ENCODE measurements at regions not wholly inside any gene's neighbourhood (a gene's known extent, or its start where the extent isn't known, plus 50 kb on each side); places are given as distances from the start of the nearest gene placed in this dataset.

DNA sequence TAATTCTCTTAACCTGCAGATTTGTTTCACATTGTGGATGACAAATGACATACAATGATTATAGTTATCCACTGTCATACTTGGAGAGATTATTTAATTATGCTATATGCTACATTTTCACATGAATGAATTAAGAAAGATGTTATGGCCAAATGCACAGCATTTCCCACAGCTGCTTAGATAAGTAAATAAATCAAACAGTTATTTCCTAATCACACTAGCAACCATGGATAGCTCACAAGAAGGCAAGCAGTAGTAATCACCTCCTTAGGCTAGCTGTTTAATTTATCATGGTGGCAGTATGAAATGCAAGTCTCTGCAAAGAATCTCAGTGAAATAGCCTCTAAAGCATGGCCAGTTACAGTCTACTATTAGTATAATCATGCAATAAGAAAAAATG is 1581.5 kb downstream of the NCAM2 start:
- DNase-seq (ENCODE audit: low read depth, low spot score) (no peak), ATAC-seq (no peak)
- Histone ChIP-seq H3K4me1 (ENCODE audit: control insufficient read depth, insufficient read depth, low read length) (no peaks in the 10 kb centered on the region), H3K27ac (ENCODE audit: low read length) (no peak overlapping the region), H3K9me3 (ENCODE audit: control insufficient read depth, insufficient read depth, low read depth, low read length) (no peaks in the 10 kb centered on the region), H3K27me3 (ENCODE audit: control insufficient read depth, insufficient read depth, low read length) (no peaks in the 10 kb centered on the region), H3K4me3 (ENCODE audit: low read depth in 2 of 2, low read length in 2 of 2) (no peak overlapping the region), H3K36me3 (ENCODE audit: control insufficient read depth, insufficient read depth, low read length) (no peaks in the 10 kb centered on the region)
- TF ChIP-seq, protein P1, sequence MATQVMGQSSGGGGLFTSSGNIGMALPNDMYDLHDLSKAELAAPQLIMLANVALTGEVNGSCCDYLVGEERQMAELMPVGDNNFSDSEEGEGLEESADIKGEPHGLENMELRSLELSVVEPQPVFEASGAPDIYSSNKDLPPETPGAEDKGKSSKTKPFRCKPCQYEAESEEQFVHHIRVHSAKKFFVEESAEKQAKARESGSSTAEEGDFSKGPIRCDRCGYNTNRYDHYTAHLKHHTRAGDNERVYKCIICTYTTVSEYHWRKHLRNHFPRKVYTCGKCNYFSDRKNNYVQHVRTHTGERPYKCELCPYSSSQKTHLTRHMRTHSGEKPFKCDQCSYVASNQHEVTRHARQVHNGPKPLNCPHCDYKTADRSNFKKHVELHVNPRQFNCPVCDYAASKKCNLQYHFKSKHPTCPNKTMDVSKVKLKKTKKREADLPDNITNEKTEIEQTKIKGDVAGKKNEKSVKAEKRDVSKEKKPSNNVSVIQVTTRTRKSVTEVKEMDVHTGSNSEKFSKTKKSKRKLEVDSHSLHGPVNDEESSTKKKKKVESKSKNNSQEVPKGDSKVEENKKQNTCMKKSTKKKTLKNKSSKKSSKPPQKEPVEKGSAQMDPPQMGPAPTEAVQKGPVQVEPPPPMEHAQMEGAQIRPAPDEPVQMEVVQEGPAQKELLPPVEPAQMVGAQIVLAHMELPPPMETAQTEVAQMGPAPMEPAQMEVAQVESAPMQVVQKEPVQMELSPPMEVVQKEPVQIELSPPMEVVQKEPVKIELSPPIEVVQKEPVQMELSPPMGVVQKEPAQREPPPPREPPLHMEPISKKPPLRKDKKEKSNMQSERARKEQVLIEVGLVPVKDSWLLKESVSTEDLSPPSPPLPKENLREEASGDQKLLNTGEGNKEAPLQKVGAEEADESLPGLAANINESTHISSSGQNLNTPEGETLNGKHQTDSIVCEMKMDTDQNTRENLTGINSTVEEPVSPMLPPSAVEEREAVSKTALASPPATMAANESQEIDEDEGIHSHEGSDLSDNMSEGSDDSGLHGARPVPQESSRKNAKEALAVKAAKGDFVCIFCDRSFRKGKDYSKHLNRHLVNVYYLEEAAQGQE (IDR thresholded peaks at IDR 0.05; ENCODE audit: insufficient read depth in 1 of 2, low read depth in 2 of 2, low read length in 1 of 2), result no peak
- TF ChIP-seq SIN3A (IDR thresholded peaks at IDR 0.05; ENCODE audit: borderline replicate concordance, insufficient read depth, low read depth, low read length), result no peak
- TF ChIP-seq, protein P2, sequence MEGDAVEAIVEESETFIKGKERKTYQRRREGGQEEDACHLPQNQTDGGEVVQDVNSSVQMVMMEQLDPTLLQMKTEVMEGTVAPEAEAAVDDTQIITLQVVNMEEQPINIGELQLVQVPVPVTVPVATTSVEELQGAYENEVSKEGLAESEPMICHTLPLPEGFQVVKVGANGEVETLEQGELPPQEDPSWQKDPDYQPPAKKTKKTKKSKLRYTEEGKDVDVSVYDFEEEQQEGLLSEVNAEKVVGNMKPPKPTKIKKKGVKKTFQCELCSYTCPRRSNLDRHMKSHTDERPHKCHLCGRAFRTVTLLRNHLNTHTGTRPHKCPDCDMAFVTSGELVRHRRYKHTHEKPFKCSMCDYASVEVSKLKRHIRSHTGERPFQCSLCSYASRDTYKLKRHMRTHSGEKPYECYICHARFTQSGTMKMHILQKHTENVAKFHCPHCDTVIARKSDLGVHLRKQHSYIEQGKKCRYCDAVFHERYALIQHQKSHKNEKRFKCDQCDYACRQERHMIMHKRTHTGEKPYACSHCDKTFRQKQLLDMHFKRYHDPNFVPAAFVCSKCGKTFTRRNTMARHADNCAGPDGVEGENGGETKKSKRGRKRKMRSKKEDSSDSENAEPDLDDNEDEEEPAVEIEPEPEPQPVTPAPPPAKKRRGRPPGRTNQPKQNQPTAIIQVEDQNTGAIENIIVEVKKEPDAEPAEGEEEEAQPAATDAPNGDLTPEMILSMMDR (IDR thresholded peaks at IDR 0.05), result no peak
- TF ChIP-seq POLR2AphosphoS5 (IDR thresholded peaks at IDR 0.05; ENCODE audit: low read depth, low read length), result no peak
- TF ChIP-seq TCF7L2 (IDR thresholded peaks at IDR 0.05; ENCODE audit: low read depth, low read length), result no peak
- in situ Hi-C loops (cut with HindIII; ENCODE audit: low pct_unique_long_range_greater_than_20kb, low sequenced_read_pairs), result no loop called here
- CTCF ChIA-PET, result no interaction called here
- POLR2A ChIA-PET, result no interaction called here
- BruUV-seq (replicated peaks), result no TSS peak
- intact Hi-C loops (cut with micrococcal nuclease; ENCODE audit: unreplicated experiment), result no loop called here

DNA sequence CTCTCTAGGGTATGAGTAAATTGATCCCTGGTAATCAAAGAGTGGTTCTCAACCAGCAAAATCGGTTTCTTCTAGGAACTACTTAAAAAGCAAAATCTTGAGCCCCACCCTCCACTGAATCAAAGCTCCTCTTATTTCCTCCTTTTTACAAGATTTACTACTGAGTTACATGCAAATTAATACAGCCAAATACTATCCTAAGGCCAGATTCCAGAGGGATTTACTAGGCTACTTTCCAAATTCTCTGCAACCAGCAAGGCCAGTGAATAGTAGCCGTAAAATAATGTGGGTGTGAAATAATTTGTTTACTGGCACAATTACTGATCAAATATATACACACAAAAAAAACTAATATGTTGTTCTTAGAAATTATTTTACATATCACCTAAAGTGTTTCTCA is 1583.8 kb downstream of the NCAM2 start:
- BruUV-seq (replicated peaks), result no TSS peak
- H3K9me3 ChIP-seq (ENCODE audit: control insufficient read depth, insufficient read depth, low read depth, low read length), result no peaks in the 10 kb centered on the region
- intact Hi-C loops (cut with micrococcal nuclease; ENCODE audit: unreplicated experiment), result no loop called here
- no peaks in the 10 kb centered on the region for H3K36me3 ChIP-seq (ENCODE audit: control insufficient read depth, insufficient read depth, low read length)
- in situ Hi-C loops (cut with HindIII; ENCODE audit: low pct_unique_long_range_greater_than_20kb, low sequenced_read_pairs), result no loop called here
- POLR2A ChIA-PET, result no interaction called here
- CTCF ChIA-PET, result no interaction called here
- TF ChIP-seq TCF7L2 (IDR thresholded peaks at IDR 0.05; ENCODE audit: low read depth, low read length) (no peak), SIN3A (IDR thresholded peaks at IDR 0.05; ENCODE audit: borderline replicate concordance, insufficient read depth, low read depth, low read length) (no peak)
- no peak for ATAC-seq
- H3K27ac ChIP-seq (ENCODE audit: low read length), result no peak overlapping the region
- no peak overlapping the region for H3K4me3 ChIP-seq (ENCODE audit: low read depth in 2 of 2, low read length in 2 of 2)
- no peak for DNase-seq (ENCODE audit: low read depth, low spot score)
- H3K27me3 ChIP-seq (ENCODE audit: control insufficient read depth, insufficient read depth, low read length), result no peaks in the 10 kb centered on the region
- no peaks in the 10 kb centered on the region for H3K4me1 ChIP-seq (ENCODE audit: control insufficient read depth, insufficient read depth, low read length)

DNA sequence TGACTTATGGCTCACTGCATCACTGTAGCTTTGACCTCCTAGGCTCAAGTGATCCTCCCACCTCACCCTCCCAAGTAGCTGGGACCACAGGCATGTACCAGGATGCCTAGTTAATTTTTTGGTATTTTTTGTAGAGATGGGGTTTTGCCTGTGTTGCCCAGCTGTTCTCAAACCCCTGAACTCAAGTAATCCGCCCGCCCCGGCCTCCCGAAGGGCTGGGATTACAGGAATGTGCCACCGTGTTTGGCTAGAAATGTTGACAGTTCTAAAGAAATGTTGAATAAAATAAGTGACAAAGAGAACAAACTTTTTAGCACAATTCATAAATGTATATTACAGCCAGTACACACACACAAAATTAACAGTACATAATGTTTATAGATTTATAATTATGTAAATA is 1586.1 kb downstream of the NCAM2 start:
- Histone ChIP-seq H3K4me1 (ENCODE audit: control insufficient read depth, insufficient read depth, low read length) (no peaks in the 10 kb centered on the region), H3K36me3 (ENCODE audit: control insufficient read depth, insufficient read depth, low read length) (no peaks in the 10 kb centered on the region), H3K27me3 (ENCODE audit: control insufficient read depth, insufficient read depth, low read length) (no peaks in the 10 kb centered on the region), H3K4me3 (ENCODE audit: low read depth in 2 of 2, low read length in 2 of 2) (no peak overlapping the region), H3K9me3 (ENCODE audit: control insufficient read depth, insufficient read depth, low read depth, low read length) (no peaks in the 10 kb centered on the region), H3K27ac (ENCODE audit: low read length) (no peak overlapping the region)
- intact Hi-C loops (cut with micrococcal nuclease; ENCODE audit: unreplicated experiment) (no loop called here), in situ Hi-C loops (cut with HindIII; ENCODE audit: low pct_unique_long_range_greater_than_20kb, low sequenced_read_pairs) (no loop called here)
- ChIA-PET POLR2A (no interaction called here), CTCF (no interaction called here)
- no peak for DNase-seq (ENCODE audit: low read depth, low spot score)
- TF ChIP-seq TCF7L2 (IDR thresholded peaks at IDR 0.05; ENCODE audit: low read depth, low read length) (no peak), SIN3A (IDR thresholded peaks at IDR 0.05; ENCODE audit: borderline replicate concordance, insufficient read depth, low read depth, low read length) (no peak), POLR2AphosphoS5 (IDR thresholded peaks at IDR 0.05; ENCODE audit: low read depth, low read length) (no peak)
- TF ChIP-seq, protein P1 (IDR thresholded peaks at IDR 0.05; ENCODE audit: insufficient read depth in 1 of 2, low read depth in 2 of 2, low read length in 1 of 2), result no peak
- TF ChIP-seq, protein P2 (IDR thresholded peaks at IDR 0.05), result no peak
- BruUV-seq (replicated peaks), result no TSS peak
- no peak for ATAC-seq

Measured in Panc1 (cell line).